ENCODE measurements at regions not wholly inside any gene's neighbourhood (a gene's known extent, or its start where the extent isn't known, plus 50 kb on each side); places are given as distances from the start of the nearest gene placed in this dataset.

DNA sequence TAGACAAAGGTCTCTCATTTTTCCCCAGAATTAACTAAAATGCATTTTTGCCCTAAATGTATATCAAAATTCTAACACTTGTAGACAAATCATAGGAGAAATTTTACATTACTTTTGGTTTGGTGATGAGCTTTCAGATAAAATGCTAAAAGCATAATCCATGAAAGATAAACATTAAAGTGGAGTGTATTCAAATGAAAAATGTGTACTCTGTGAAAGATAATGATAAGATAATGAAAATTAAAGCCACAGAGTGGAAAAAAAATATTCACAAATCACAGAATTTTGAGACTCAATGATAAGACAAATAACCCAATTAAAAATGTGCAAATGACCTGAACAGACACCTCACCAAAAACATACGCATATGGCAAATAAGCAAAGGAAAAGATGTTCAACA is 176.9 kb upstream of the ADAMTS16 start:
- no peak for DNase-seq (ENCODE audit: low read depth in 2 of 3, low spot score in 1 of 3)

DNA sequence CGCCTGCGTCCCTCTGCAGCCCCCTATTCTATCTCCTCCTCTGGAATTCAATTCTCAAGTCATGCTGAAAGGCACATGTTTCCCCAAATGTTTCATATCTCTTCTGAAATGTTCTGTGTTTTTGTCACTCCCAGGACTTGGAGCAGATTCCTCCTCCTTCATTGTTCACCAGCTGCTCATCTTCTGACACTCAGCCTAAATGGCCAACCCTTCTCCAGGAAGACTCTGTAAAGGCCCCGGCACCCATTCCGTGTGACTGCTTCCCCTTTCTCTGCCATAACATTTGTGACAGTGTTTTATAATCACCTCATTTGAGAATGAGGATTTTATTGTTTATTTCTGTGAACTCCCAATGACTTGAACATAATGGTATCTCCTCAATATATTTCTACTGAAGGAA is 170.8 kb upstream of the ADAMTS16 start:
- no peak for DNase-seq (ENCODE audit: low read depth in 2 of 3, low spot score in 1 of 3)

DNA sequence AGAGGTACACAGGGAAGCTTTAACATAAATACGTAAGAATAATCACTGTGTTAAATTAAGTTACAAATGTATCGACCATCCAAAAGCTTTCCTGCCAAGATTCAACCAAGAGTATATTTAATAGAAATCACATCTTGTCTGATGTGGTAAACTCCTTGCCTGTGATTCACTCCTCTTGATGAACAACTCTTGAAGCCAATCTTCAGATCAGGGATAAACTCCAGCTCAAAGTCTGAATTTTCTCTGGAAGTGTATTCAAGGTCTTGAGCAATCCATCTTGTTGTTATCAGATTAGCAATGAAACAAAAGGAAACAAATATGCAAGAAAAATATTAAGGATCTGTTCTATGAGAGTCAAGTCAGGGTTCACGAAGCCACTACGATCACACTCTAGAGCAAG is 170.0 kb upstream of the ADAMTS16 start:
- no peak for DNase-seq (ENCODE audit: low read depth in 2 of 3, low spot score in 1 of 3)

DNA sequence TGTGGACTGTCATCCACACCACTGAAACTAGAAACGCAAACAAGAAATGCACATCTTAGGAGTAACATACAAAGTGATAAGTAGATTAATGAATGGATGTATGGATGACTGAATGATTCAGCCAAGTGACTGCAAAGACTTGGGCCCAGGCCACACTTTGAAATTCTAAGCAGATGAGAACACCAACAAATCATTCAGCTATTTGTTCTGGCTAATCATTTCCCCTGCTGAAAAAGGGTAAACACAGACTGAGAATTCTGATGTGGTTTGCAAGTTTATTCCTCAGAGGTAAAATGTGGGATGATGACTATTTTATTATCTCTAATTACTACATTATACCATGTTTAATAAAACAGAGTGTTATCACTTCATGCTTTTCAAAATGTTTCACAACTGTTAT is 163.2 kb upstream of the ADAMTS16 start:
- no peak for DNase-seq (ENCODE audit: low read depth in 2 of 3, low spot score in 1 of 3)

DNA sequence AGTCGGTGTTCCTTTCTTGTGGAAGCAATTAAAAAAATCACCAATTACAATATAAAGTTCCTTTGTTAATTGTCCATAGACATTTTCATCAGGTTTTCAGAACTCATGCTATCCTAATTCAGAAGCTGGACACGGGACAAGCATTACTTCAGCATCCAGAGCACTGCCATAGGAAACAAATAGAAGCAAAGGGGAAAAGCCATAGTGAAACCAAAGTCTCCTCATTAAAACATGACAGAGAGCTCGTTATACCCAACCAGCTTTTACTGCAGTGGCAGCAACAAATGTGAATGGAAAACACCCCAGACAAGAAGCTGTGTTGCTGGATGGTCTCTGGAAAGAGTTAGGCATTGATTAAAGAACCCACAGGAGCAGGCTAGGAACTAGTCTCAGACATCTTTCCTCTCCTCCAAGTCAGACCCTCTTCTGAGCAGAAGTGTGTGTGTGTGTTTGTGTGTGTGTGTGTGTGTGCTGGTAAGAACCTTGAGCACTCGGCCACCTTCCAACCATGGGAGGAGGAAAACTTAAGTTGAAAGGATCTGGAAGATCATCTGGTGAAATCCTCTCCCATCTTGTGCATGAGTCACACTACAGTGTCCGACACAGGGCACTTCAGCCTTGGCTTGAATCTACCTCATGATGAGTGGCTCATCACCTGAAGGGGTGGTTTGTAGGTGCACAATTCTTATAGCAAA is 162.6 kb upstream of the ADAMTS16 start:
- no peak for DNase-seq (ENCODE audit: low read depth in 2 of 3, low spot score in 1 of 3)

DNA sequence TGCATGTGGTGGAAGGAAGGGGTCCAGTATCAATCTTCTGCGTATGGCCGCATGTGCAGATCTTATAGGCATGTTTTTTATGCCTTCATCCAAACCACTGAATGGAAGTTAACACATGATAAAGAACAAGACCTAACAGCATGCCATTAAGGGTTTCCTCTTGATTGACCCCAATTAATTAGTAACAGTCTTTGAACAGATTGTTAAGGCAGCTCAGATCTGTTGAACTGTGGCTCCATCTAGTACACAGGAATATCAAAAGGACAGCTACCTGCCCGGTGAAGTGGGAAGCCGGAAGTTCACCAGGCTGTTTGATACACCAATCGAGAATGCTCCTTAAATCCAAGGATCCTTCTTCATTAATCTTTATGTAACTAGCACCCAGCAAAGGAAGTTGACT is 159.9 kb upstream of the ADAMTS16 start:
- no peak for DNase-seq (ENCODE audit: low read depth in 2 of 3, low spot score in 1 of 3)

DNA sequence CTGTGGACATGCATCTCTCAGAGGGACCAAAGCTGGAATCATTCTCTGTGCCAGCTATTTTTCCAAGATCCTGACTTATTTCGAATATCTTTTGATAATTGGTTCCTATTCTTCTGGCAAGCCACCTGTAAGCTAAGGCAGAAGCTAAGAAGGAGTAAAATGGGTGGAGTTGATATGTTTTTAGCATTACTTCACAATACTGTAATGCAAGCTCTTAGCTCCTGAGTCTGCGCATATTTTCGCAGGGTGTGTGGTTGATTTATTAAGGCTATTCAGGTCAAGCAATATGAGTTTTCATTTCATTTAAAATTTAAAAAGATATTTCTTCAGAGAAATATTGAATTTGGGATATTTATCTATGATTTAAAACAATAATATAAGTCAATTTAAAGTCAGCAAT is 158.5 kb upstream of the ADAMTS16 start:
- DNase-seq (ENCODE audit: low read depth in 2 of 3, low spot score in 1 of 3): no peak

DNA sequence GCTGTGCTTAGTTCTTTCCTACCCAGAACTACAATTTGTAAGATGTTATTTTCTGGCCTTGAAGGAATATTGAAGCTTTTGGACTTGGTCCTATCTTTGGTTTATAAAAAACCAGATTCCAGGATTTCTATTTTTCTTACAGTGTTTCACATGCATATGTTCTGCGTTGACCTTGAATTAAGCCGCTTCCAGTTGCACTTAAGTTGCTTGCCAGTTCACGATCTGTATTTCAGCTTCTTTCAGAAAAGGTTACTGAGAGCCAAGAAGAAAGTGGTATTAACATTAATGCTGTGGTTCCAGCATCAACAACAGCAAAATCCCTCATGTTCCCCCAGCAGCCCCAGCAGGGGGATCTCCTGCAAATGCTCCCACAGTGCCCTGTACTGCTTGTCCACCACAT is 156.4 kb upstream of the ADAMTS16 start:
- DNase-seq (ENCODE audit: low read depth in 2 of 3, low spot score in 1 of 3): no peak

DNA sequence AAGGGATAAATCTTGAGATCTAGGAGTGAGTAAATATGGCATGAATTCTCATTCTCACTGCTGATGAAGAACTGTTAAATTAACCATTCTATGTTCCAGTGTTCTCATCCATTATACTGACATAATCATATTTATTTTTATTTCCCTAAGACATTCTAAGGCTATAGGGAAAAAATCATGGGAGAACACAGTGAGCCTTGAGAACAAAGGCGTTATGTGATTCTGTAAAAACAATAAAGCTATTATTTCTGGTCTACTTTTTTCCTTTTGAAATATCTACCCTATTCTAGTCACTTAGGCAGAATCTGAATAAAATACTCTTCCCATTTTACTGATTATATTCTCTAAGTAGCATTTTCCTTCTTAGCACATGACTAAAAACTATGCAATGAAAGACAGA is 155.7 kb upstream of the ADAMTS16 start:
- no peak for DNase-seq (ENCODE audit: low read depth in 2 of 3, low spot score in 1 of 3)

DNA sequence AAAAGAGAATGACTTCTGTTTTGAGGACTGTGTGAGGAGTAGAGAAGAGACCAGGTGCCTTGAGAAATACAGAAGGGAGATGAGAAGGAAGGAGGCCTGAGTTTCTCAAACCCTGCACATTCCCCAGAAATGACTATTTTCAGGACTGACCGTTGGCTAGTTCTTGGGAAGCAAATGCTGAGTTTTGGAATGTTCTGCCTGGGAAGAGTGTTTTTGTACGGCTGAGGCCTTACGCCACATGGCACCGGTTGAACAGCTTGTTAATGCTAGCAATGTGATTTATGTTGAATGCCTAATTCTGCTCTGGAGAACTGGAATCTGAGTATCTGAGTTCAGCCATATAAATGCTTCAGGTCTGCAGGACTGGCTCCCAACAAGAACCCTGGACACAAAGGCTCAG is 152.7 kb upstream of the ADAMTS16 start:
- DNase-seq (ENCODE audit: low read depth in 2 of 3, low spot score in 1 of 3): no peak

DNA sequence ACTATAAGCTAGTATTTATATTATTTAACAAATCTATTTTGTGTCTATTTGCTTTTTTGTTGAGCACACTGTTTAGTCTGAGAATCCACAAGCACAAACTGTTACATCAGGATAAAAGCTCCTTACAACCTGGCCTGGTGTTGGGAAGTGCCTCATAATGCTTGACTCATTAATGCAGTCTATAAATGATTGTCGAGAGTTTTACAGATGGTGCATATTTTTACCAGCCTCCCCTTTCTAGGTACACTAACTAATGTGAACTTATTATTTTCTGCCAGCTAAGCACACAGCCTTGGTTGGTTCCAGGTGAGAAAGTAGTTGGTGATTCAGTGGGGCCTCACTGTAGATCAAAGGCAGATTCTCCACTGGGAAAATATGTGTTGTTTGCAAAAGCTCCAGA is 151.0 kb upstream of the ADAMTS16 start:
- no peak for DNase-seq (ENCODE audit: low read depth in 2 of 3, low spot score in 1 of 3)

DNA sequence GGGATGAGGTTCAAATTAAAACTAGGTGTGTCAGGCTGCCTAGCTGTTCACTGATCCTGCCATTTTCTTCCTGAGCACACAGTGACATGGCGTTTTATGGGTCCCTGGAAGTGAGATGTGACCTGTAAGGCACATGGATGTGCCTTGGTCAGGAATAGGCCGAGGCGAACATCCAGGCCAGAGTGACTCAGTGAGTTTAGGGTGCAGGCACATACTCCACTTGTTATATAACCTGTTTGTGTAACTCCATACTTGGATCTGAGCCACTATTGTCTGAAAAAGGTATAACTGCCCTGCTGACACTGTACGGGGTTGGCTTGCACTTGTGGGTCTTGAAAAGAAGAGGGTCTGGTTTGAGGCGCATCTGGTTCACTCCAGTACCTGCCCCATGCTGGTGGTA is 150.1 kb upstream of the ADAMTS16 start:
- no peak for DNase-seq (ENCODE audit: low read depth in 2 of 3, low spot score in 1 of 3)

DNA sequence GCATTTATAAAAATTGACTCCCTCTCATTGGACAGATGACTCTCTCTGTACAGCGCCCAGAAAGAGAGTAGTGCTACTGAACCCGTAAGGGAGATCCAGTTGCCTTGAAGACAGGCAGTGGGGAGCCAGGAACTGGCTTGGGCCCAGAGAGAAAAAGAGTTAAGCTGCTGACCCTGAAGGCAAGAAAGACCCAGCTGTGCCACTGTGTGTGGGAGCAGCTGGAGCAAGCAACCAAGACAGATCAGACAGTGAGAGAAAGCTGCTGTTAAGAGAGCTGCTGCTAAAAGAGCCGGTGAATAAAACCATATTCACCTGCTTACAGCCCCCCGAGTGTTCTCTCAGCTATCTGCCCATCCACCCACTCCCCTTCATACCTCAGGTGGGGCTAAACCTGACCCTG is 149.7 kb upstream of the ADAMTS16 start:
- no peak for DNase-seq (ENCODE audit: low read depth in 2 of 3, low spot score in 1 of 3)

DNA sequence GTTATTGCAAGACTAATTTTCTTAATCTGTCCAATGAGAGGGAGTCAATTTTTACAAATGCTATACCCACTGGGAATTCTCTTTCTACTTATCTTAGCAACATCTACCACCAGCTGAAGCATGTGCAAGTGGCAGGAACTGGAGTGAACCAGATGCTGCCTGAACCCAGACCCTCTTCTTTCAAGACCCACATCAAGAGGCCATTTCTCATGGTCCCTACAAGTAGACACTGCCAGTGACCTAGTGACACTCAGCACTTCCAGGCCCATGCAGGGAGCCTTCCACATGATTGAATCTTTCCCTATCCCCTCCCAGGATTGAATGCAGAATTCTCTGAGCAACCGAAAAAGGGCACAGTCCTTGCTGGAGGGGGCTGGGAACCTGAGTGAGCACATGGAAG is 148.2 kb upstream of the ADAMTS16 start:
- DNase-seq (ENCODE audit: low read depth in 2 of 3, low spot score in 1 of 3): no peak

DNA sequence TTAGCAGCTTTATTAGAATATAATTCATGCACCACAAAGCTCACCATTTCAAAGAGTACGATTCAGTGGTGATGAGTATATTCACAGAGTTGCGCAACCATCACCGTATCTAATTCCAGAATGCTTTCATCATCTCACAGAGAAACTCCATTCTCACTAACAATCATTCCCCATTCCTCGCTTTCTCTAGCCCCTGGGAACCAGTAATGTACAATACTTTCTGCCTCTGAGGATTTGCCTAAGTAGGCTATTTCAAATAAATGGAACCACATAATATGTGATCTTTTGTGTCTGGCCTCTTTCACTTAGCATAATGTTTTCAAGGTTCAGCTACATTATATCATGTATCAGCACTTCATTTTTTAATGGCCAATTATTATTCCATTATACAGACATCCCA is 145.1 kb upstream of the ADAMTS16 start:
- no peak for DNase-seq (ENCODE audit: low read depth in 2 of 3, low spot score in 1 of 3)

DNA sequence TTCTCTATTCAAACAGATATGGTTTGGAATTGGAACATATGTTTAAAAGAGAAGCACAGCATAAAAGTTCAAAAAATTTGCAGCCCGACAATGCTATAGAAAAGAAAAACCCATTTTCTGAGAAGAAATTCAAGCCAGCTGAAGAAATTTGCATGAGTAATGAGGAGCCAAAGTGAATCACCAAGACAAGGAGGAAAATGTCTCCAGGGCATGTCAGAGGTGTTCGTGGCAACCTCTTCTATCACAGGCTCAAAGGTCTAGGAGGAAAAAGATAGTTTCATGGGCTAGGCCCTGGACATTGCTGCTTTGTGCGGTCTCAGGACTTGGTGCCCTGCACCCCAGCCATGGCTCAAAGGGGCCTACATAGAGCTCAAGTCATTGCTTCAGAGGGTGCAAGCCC is 134.8 kb upstream of the ADAMTS16 start:
- DNase-seq (ENCODE audit: low read depth in 2 of 3, low spot score in 1 of 3): no peak

DNA sequence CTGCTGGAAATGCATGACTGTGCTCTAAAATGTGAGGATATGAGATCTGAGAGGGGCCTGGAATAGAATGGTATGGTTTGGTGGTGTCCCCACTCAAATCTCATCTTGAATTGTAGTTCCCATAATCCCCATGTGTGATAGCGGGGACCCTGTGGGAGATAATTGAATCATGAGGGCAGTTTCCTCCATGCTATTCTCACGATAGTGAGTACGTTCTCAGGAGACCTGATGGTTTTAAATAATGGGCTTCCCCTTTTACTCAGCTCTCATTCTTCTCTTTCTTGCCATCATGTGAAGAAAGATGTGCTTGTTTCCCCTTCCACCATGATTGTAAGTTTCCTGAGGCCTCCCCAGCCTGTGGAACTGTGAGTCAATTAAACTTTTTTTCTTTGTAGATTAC is 133.6 kb upstream of the ADAMTS16 start:
- DNase-seq (ENCODE audit: low read depth in 2 of 3, low spot score in 1 of 3): no peak

DNA sequence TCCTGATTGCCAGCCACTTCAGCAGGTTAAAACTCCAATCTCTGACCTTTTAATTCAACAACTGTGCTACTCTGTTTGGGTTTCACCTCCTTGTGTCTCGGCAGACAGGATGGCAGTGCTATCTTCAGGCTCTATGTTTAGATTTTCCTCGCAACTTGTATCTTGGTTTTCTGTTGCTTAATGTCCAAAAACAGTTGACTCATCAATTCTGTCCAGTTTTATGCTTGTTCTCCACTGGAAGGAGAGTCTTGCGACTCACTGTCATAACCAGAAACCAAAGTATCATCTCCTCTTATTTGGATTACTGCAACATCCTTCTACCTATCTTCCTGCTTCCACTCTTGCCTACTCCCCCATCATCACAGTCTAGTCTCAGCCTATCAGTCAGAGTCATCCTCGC is 130.9 kb upstream of the ADAMTS16 start:
- no peak for DNase-seq (ENCODE audit: low read depth in 2 of 3, low spot score in 1 of 3)

DNA sequence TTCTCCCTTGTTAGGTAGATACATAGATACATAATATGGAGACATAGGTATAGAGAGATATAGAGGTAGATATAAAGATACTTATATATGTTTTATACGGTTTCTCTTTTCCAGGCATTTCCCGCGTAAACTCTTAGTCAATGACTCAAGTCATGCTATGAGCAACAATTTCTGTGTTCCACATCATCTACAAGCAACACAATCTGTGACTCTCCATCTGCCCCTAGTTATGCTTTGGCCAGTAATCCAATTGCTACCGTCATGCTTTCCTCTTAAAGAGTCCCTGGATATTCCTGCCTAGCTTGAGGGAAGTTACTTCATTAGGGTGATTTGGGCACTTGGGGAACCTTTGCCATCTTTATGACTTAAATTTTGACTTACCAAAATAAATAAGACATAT is 129.0 kb upstream of the ADAMTS16 start:
- no peak for DNase-seq (ENCODE audit: low read depth in 2 of 3, low spot score in 1 of 3)

DNA sequence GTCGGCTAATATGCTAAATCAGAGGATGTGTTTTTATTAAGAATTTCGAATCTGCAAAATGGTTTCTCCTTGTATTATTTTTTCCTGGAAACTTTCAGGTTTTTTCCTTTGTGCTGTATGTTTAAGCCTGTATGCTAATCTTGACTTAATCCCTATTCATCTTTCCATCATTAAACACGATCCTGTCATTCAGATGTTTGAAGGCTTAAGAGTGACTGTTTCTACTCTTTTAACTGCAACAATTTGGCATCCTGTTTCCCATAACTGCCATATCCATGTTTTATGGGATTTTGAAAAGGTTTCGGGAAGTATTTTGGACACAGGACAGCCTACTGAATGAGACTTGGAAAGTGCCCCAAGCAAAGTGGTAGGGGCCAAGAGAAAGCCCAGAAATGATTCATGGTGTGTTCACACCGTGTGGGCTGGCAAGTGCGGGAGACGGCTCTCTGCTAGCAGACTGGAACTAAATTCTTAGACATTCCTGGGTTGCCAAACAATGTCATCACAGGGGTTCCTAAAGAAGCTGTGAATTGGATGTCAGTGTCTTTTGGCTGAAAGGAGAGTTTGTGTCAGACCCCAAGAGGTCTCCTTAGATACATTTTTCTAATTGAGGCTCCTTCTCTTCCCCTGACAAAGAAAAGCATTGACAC is 125.4 kb upstream of the ADAMTS16 start:
- DNase-seq (ENCODE audit: low read depth in 2 of 3, low spot score in 1 of 3): no peak

DNA sequence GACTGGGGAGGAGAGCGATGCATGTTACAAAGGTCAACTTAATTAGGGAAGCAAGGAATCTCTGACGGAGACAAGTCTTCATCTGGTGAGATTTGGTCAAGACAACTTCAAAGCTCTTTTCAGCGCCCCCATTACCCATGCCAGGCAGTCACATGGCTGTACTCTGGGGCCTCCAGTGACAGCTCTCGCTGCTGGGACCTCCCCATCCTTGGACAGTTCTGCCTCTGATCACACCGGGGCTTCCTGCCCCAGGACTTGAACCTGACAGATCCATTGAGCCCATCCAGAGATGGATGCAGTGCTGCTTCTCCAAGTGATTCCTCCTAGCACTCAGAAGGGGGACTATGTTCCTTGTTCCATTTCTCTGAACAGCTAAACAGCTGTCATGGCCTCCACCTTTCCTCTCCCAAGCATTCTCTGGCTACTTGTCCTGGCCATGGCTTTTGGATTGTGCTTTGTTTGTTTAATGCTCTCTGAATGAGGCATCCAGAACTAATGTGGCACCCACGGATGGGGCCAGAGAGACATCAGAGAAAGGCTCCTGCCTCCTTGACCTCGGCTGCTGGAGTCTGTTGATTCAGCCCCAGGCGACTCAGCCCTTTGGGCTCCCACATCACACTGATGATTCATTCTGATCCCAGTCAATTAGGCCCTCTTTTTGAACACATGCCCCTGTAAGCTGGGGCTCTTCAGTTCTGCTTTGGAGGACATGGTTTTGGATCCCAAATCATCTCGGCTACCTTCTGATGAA is 122.1 kb upstream of the ADAMTS16 start:
- no peak for DNase-seq (ENCODE audit: low read depth in 2 of 3, low spot score in 1 of 3)

DNA sequence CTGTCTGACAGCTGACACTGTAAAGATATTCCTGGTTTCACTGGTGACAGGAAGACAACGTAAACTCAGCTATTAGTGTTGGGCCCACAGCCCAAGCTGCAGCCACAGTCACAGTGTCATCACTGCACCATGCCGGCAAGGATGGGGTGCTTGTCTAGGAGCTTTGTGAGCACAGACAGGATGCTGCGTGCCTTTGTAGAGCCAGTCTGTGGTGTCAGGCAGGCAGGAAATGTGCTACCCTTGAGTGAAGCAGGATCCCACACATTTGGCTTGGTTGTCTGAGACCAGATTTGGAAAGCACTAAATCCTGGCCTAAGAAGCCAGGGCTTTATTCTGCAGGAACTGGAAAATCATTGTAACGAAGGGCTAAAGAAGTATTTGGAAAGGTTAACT is 121.6 kb upstream of the ADAMTS16 start:
- DNase-seq (ENCODE audit: low read depth in 2 of 3, low spot score in 1 of 3): no peak

DNA sequence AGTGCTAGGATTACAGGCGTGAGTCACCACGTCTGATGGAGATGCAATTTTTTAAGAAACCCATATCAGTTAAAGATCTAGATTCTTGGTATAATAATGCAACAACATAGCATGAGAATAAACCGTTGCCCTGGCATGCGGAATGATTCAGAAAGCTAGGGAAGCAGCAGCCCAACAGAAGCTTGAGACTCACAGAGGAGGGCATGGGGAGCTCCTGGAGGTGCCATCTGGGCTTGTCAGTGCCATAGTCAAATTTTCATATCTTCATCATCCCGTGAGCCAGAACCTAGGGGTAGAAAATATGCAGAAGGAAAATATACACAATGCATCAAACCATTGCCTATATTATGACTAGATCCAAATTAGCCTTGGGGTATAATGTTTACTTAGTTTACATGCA is 118.7 kb upstream of the ADAMTS16 start:
- DNase-seq (ENCODE audit: low read depth in 2 of 3, low spot score in 1 of 3): no peak

Data from stimulated activated CD4-positive, alpha-beta T cell treated with anti-CD3 and anti-CD28 coated beads, Interleukin-12 subunit alpha, Interleukin-12 subunit beta, amount 100 ng/mL, for 48 hours (primary cell).